ENCODE measurements at regions not wholly inside any gene's neighbourhood (a gene's known extent, or its start where the extent isn't known, plus 50 kb on each side); places are given as distances from the start of the nearest gene placed in this dataset.

- DNase-seq = no peak
These were observed 366.9 kb upstream of the BTBD3 start for GRCh38 chr20:11550657-11551338.

GRCh38 chr20:11551479-11551878 is 366.2 kb upstream of the BTBD3 start:
- no peak for DNase-seq

GRCh38 chr20:11553603-11554002 is 364.1 kb upstream of the BTBD3 start:
- DNase-seq = peak in 1 of 2 experiments; percentile 66

GRCh38 chr20:11555510-11555909 is 362.2 kb upstream of the BTBD3 start:
- no peak for DNase-seq

- DNase-seq = no peak
These were observed 361.3 kb upstream of the BTBD3 start for GRCh38 chr20:11556410-11556809.

DNA sequence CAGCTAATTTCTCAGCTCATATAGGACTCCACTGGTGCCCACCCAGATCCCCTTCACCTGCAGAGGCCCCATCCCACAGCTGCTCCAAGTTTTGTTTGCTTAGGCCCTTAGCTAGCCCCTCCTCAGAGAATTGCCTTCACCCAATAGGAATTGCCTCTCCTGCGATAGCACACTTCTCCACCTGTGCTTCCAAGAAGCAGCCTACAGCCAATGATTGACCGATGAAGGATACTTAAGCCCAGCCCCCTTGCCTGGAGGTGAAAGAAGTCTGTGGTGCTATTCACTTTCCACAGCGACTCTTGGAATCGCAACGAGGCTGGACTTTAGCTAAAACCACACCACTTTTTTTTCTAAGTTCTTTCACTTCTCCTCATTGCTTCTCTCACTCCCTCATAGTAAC is 353.2 kb upstream of the BTBD3 start:
- no peak for DNase-seq

DNA sequence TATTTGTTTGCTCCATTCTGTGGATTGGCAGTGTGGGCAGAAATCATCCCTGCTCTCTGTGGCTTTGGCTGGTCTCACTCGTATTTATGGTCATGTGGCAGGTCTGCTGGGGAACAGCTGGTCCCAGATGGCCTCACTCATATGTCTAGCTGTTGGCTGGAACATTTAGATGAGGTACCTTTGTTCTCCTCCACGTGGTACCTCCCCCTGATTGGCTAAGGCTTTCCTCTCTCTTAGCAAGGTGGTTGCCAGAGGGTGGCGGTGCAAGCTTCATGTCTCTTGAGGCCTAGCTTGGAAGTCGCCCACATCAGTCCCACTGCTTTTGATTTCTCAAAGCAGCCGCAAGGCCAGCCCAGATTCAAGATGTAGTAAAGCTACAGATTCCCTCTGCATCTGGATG is 348.5 kb upstream of the BTBD3 start:
- DNase-seq = no peak

DNA sequence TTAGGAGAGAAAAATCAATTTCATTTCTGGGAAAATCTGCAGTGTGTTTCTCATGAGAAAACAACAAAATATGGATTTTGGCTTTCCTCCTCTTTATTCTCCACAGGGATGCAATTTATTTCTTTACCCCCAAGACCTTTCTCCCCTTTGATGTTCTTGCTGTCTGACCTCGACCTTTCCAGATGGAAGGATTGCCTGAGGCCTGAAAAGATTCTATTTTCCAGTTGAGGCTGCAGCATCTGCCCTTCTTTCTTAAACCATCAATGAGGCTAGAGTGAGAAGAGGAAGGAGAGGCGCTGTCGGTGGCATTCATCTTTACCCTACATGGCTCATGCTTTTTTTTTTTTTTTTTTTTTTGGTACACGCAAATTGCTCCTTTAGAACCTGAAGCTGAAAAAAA is 344.2 kb upstream of the BTBD3 start:
- DNase-seq = no peak

DNA sequence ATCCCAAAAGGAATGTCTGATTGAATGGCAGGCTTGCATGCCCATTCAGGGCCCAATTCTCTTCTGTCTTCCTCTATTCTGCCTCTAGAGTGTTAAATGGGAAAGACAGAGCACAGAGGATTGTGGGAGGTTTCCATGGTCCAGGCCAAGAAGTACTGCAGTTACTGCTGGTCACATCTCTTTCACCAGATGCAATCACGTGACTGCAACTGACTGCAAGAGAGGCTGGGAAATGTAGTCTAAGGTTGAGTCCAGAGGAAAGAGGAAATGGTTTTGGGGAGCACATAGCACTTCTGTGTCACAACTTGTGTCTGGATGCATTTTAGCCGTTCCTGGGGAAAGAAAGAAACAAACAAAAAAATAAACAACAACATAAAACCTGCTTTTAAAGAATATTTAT is 336.4 kb upstream of the BTBD3 start:
- no peak for DNase-seq

DNA sequence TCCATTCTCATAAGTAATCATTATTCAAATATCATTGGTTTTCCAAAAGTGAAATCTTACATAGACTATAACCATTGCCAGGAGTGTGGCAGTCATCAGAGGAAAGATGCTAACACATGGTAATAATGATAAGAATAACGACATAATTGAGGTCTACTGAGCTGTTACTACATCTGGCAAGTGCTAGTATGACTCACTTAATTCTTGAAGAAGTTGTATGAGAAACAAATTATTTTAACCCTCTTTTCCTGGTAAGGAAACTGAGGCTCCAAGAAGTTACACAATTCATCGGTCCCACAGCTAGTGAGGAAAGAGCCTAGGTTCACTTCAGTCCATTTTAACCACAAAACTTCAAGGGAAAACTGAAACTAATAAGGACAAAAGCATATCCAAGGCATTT is 335.6 kb upstream of the BTBD3 start:
- DNase-seq = no peak

- DNase-seq = peak; percentile 40 to 68
These were observed 331.8 kb upstream of the BTBD3 start for GRCh38 chr20:11585752-11586352.

DNA sequence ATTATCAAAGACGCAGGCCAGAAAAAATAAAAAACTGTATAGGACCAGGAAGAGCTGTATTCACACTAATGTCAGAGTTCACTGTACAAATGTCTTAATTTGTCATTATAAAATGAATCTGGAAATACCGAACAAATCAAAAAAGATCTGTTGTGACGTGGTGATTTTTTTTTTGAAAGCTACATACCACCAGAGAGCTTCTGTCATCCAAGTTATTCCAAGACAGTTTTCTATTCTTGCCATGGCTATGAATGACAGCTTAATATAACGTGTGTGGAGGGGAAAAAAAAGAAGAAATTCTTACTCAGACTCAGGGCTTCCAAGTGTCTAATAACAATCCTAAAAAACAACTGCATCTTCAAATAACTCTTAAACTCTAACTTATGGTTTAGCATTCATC is 328.8 kb upstream of the BTBD3 start:
- no peak for DNase-seq

- no peak for DNase-seq
These were observed 325.7 kb upstream of the BTBD3 start for GRCh38 chr20:11591965-11592364.

- DNase-seq = no peak
These were observed 313.4 kb upstream of the BTBD3 start for GRCh38 chr20:11604339-11604738.

- no peak for DNase-seq
These were observed 310.6 kb upstream of the BTBD3 start for GRCh38 chr20:11607047-11607446.

DNA sequence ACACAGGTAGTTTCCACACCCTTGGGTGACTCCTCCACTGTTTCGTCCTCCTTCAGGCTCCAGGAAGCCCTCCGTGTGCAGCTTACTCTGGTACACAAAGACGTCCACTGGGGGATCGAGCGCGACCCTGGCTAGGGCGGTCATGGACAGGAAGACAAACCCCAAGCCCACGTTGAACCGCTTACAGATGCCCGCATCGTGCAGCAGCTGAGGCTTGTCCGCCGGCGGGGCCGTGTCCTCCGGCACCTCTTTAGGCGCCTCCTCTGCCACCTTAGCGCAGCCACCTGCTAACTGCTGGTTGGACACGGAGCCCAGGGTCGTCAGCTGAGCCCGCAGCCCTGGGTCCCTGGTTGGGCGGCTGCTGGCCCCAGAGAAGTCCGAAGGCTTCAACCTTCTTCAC is 309.0 kb upstream of the BTBD3 start:
- no peak for DNase-seq

- DNase-seq = no peak
These were observed 293.0 kb upstream of the BTBD3 start for GRCh38 chr20:11624704-11625103.

DNA sequence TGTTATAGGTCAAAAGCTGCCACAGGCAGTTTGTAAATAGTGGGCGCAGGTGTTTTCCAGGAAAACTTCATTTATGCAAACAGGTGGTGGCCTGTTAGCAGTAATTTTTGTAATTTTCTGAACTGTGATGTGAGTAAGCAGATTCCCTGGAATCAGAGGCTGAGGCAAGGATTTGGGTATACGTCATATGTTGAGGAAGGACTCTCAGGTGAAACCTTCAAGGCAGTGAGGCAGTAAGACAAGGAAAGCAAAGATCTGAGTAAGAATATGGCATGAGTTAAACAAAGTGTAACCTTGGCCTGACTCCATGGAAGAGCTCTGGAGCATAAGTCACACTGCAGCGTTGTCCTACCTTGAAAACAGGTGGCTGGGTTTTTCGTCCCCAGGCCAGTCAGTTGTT is 291.1 kb upstream of the BTBD3 start:
- no peak for DNase-seq

GRCh38 chr20:11642866-11643265 is 274.8 kb upstream of the BTBD3 start:
- no peak for DNase-seq

GRCh38 chr20:11646359-11646758 is 271.3 kb upstream of the BTBD3 start:
- DNase-seq = no peak

- peak in 1 of 2 experiments; percentile 13 for DNase-seq
These were observed 267.1 kb upstream of the BTBD3 start for GRCh38 chr20:11650566-11650965.

DNA sequence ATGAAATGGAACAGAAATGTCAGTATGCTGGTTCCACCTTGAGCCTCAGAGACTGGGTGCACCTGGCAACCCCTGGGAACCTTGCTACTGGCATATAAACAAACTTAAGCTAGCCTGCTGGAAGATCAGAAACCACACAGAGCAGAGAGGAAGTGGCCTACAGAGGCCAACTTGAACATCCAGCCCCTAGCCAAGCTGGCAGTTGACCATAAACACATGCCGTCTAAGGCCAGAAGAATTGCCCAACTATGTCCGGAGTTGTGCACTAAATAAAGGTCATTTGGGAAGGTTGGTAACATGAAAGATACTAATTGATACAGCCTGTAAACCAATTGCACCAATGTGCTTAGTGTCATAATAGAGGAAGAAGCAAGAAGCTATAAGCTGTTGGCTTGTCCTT is 266.6 kb upstream of the BTBD3 start:
- no peak for DNase-seq

DNA sequence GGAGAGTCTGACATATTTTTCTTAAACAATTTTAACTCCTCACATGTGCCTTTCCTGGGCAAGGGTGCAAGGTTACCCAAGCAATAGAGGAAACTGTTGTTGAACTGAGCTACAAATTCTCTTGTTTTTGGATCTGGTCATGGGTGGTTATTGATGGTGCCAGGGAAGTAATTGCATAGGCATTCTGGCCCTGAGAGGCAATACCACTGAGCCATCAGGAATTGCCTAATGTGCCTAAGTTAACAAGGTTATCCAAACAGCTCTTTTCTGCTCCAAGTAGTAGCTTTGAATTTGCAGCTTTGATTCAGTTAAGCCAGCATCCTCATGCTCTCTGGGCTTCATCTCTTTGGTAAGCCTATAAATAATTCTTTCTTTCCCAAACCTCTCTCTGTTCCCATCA is 266.0 kb upstream of the BTBD3 start:
- no peak for DNase-seq

- DNase-seq = peak; percentile 79 to 84
These were observed 265.6 kb upstream of the BTBD3 start for GRCh38 chr20:11652128-11652527.

DNA sequence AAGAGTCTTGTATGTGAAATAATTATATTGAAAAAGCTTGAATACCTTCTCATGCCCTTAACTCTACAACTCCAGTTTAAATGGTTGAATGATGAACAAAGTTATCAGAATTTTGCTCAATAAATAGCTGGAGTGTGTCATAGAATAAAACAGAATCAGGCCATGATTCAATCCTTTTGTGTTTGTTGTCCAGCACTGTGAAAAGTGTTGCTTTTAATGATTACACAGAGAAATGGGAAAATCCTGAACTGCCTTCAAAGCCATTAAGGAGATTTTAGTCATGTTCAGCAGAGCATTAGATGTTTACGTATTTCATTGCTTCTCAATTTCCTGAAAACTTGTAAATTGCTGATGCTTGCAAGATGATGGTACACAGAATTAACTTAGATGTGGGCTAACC is 262.9 kb upstream of the BTBD3 start:
- DNase-seq = no peak
